Retinal pigment epithelial cell (primary cell): ENCODE measurements at regions not wholly inside any gene's neighbourhood (a gene's known extent, or its start where the extent isn't known, plus 50 kb on each side); places are given as distances from the start of the nearest gene placed in this dataset.

ENCODE experiments used
- DNase-seq: peaks from one replicate; pipeline ENCODE4 v3.0.0-alpha.2; 2010; ENCODE audit warnings: low read depth
- H3K4me3 ChIP-seq: 2 replicates; pipeline ENCODE4 v1.5.1; 2011; ENCODE audit warnings: mild to moderate bottlenecking, low read length, control low read depth, moderate library complexity
- CTCF ChIP-seq: conservative IDR thresholded peaks from 2 replicates; pipeline ENCODE4 v1.5.1; 2011; ENCODE audit warnings: low read depth, low read length, control low read depth, inconsistent platforms

- H3K4me3 ChIP-seq = no peak overlapping the region
- no peak for DNase-seq
- TF ChIP-seq CTCF = no peak
Measured at GRCh38 chr6:3560211-3560610, 103.4 kb upstream of the SLC22A23 start.

- no peak for TF ChIP-seq CTCF
- DNase-seq = no peak
- no peak overlapping the region for H3K4me3 ChIP-seq
Measured at GRCh38 chr6:3559561-3559960, 102.7 kb upstream of the SLC22A23 start.

GRCh38 chr6:3557336-3557735 lies 100.5 kb upstream of the SLC22A23 start:
- H3K4me3 ChIP-seq = no peak overlapping the region
- no peak for DNase-seq
- TF ChIP-seq CTCF = no peak

- no peak for TF ChIP-seq CTCF
- no peak overlapping the region for H3K4me3 ChIP-seq
- no peak for DNase-seq
Measured at GRCh38 chr6:3553254-3553653, 96.4 kb upstream of the SLC22A23 start.

GRCh38 chr6:3551716-3552511 lies 95.1 kb upstream of the SLC22A23 start:
- TF ChIP-seq CTCF = no peak
- no peak for DNase-seq
- no peak overlapping the region for H3K4me3 ChIP-seq

GRCh38 chr6:3549314-3549940 lies 92.6 kb upstream of the SLC22A23 start:
- no peak for TF ChIP-seq CTCF
- no peak overlapping the region for H3K4me3 ChIP-seq
- no peak for DNase-seq

- no peak for TF ChIP-seq CTCF
- DNase-seq = no peak
Measured at GRCh38 chr6:3546121-3546520, 89.3 kb upstream of the SLC22A23 start.

More at GRCh38 chr6:3546121-3546520, 89.3 kb upstream of the SLC22A23 start:
- H3K4me3 ChIP-seq = no peak overlapping the region
